CD14-positive monocyte (primary cell): ENCODE measurements at regions not wholly inside any gene's neighbourhood (a gene's known extent, or its start where the extent isn't known, plus 50 kb on each side); places are given as distances from the start of the nearest gene placed in this dataset.
"Not testable (repeated sequence)": the region's sequence is repeated elsewhere in the genome, so short reads cannot be mapped to it uniquely, and the experiment has no call there.

ENCODE experiments used
- DNase-seq, 3 donors: peaks; one replicate each; pipeline ENCODE4 v3.0.0-alpha.2; 2011 to 2022
- H2AFZ ChIP-seq: 2 replicates; pipeline ENCODE4 v1.6.0; 2012; ENCODE audit warnings: mild to moderate bottlenecking, low read depth, low read length, inconsistent platforms; ENCODE audit not compliant: insufficient read depth, poor library complexity, severe bottlenecking
- H3K27ac ChIP-seq, 2 donors: 1 replicate in 1 of 2; 2 replicates in 1 of 2; pipeline ENCODE4 v1.5.1; 2012 to 2013; ENCODE audit warnings: low read length in 2 of 2, control low read depth in 1 of 2, inconsistent platforms in 1 of 2, low read depth in 1 of 2, mild to moderate bottlenecking in 1 of 2
- H3K27me3 ChIP-seq, 2 donors: one replicate each; pipeline versions ENCODE4 v1.6.0 to v1.6.1; 2011 to 2013; ENCODE audit warnings: low read length in 2 of 2; ENCODE audit not compliant: control insufficient read depth in 2 of 2, insufficient read depth in 2 of 2
- H3K36me3 ChIP-seq, 2 donors: replicated peaks in 1 of 2; 1 replicate in 1 of 2; 2 replicates in 1 of 2; pipeline versions ENCODE4 v1.5.1 to v1.6.1; 2012 to 2013; ENCODE audit warnings: low read length in 2 of 2, control low read depth in 1 of 2, inconsistent platforms in 1 of 2, mild to moderate bottlenecking in 1 of 2; ENCODE audit not compliant: insufficient read depth in 2 of 2, control insufficient read depth in 1 of 2
- H3K4me1 ChIP-seq, 2 donors: 1 replicate in 1 of 2; 2 replicates in 1 of 2; pipeline versions ENCODE4 v1.5.1 to v1.6.1; 2012 to 2013; ENCODE audit warnings: low read length in 2 of 2, control low read depth in 1 of 2, inconsistent platforms in 1 of 2, mild to moderate bottlenecking in 1 of 2, moderate library complexity in 1 of 2; ENCODE audit not compliant: insufficient read depth in 2 of 2, control insufficient read depth in 1 of 2
- H3K4me2 ChIP-seq: replicated peaks from 2 replicates; pipeline ENCODE3; 2012; ENCODE audit warnings: low read length, moderate library complexity, mild to moderate bottlenecking; ENCODE audit not compliant: poor library complexity, severe bottlenecking; ENCODE audit errors: extremely low read depth
- H3K4me3 ChIP-seq, 3 experiments: fragments of 200-600 bp in 1 of 3; sonication (generic) in 1 of 3; replicated peaks in 1 of 3; 1 replicate in 2 of 3; 2 replicates in 1 of 3; pipeline ENCODE4 v1.5.1; 2011 to 2013; ENCODE audit warnings: low read length in 3 of 3, mild to moderate bottlenecking in 3 of 3, control low read depth in 2 of 3, low read depth in 2 of 3, inconsistent platforms in 1 of 3, moderate library complexity in 1 of 3
- H3K79me2 ChIP-seq: 2 replicates; pipeline ENCODE4 v1.6.0; 2012; ENCODE audit warnings: mild to moderate bottlenecking, control low read depth, inconsistent platforms, low read length, moderate library complexity; ENCODE audit not compliant: insufficient read depth
- H3K9ac ChIP-seq: 2 replicates; pipeline ENCODE4 v1.6.0; 2017; ENCODE audit warnings: low read length, mild to moderate bottlenecking; ENCODE audit not compliant: insufficient read depth, poor library complexity, severe bottlenecking
- H3K9me3 ChIP-seq, 2 donors: replicated peaks in 1 of 2; 1 replicate in 1 of 2; 2 replicates in 1 of 2; pipeline versions ENCODE4 v1.5.1 to v1.6.1; 2012 to 2013; ENCODE audit warnings: low read length in 2 of 2, control low read depth in 1 of 2; ENCODE audit not compliant: control insufficient read depth in 1 of 2, insufficient read depth in 1 of 2
- H4K20me1 ChIP-seq: 2 replicates; pipeline ENCODE4 v1.6.0; 2012; ENCODE audit warnings: mild to moderate bottlenecking, low read length, control low read depth, moderate library complexity; ENCODE audit not compliant: insufficient read depth
- H3K27ac Mint-ChIP-seq, 7 donors: one replicate each; pipeline ENCODE4 v1.8.0; 2020; ENCODE audit warnings: mild to moderate bottlenecking in 7 of 7, mixed read lengths in 7 of 7, moderate library complexity in 6 of 7, inconsistent platforms in 2 of 7
- H3K27me3 Mint-ChIP-seq, 3 donors: one replicate each; pipeline ENCODE4 v1.8.0; 2021 to 2022; ENCODE audit warnings: low read depth in 3 of 3, mild to moderate bottlenecking in 3 of 3, mixed read lengths in 3 of 3, moderate library complexity in 3 of 3, inconsistent platforms in 1 of 3
- H3K36me3 Mint-ChIP-seq, 2 donors: one replicate each; pipeline ENCODE4 v1.8.0; 2020; ENCODE audit warnings: mixed read lengths in 2 of 2, inconsistent platforms in 1 of 2, mild to moderate bottlenecking in 1 of 2
- H3K4me1 Mint-ChIP-seq: one replicate; pipeline ENCODE4 v1.8.0; 2020; ENCODE audit warnings: mild to moderate bottlenecking, mixed read lengths
- H3K4me3 Mint-ChIP-seq, 2 donors: one replicate each; pipeline ENCODE4 v1.8.0; 2020; ENCODE audit warnings: mild to moderate bottlenecking in 2 of 2, mixed read lengths in 2 of 2, moderate library complexity in 1 of 2
- H3K9me3 Mint-ChIP-seq, 7 donors: one replicate each; pipeline ENCODE4 v1.8.0; 2020 to 2022; ENCODE audit warnings: mixed read lengths in 7 of 7, mild to moderate bottlenecking in 6 of 7, moderate library complexity in 6 of 7, inconsistent platforms in 2 of 7
- CTCF ChIP-seq: fragments of 200-600 bp; IDR thresholded peaks from one replicate; pipeline ENCODE4 v1.8.0; 2022; ENCODE audit warnings: antibody characterized with exemption, mild to moderate bottlenecking
- WGBS: methylation state at CpG from one replicate; pipeline ENCODE4 v1.1.5; 2013; ENCODE audit warnings: missing lambda C conversion rate; ENCODE audit not compliant: insufficient coverage; 5-methylcytosine and 5-hydroxymethylcytosine counted together
- intact Hi-C, 2 donors: fragments of 100-400 bp; cut with micrococcal nuclease; formaldehyde crosslinking; loops; one replicate each; pipeline versions ENCODE4 v1.15.0 to v1.15.1; 2023

DNA sequence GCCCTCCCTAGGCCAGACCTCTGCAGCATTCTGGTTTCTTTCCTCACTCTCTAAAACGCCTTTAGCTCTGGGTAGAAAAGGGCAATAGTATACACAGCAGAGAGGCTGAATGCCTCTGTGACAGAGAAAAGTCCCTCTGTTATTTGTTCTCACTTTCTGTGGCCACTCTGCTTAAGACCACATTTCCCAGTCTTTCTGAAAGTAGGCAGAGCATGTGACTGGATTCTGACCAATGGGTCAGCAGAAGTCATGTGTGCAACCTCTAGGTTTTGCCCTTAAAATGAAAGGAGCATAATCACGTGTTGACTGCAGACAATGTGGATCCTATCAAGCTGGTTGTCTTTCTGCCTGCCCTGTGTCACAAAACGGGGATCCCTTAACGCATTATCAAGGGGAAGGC, 79.7 kb upstream of the MARK1 start:
- Histone ChIP-seq H3K27me3 (no peaks in the 10 kb centered on the region), H2AFZ (no peak overlapping the region), H3K4me3 (no peak overlapping the region), H3K4me2 (no peak overlapping the region), H3K9ac (no peak overlapping the region), H3K4me1 (no peaks in the 10 kb centered on the region), H3K9me3 (no peaks in the 10 kb centered on the region), H3K79me2 (no peaks in the 10 kb centered on the region), H4K20me1 (no peaks in the 10 kb centered on the region), H3K36me3 (no peaks in the 10 kb centered on the region), H3K27ac (no peak overlapping the region)
- no peak overlapping the region for H3K27ac Mint-ChIP-seq
- 84% methylated on average over 3 of the region's 4 CpGs for WGBS
- no peak for TF ChIP-seq CTCF
- H3K4me3 Mint-ChIP-seq = no peak overlapping the region
- H3K9me3 Mint-ChIP-seq = peaks cover 2 to 12% (median 7%) of the 10 kb centered on the region in 7 donors
- intact Hi-C loops = no loop called here
- H3K4me1 Mint-ChIP-seq = no peaks in the 10 kb centered on the region
- no peak for DNase-seq
- H3K36me3 Mint-ChIP-seq = no peaks in the 10 kb centered on the region
- H3K27me3 Mint-ChIP-seq = peaks cover 2 to 9% (median 5%) of the 10 kb centered on the region in 3 donors

GRCh38 chr1:220444586-220444985, 83.3 kb upstream of the MARK1 start:
- H3K36me3 ChIP-seq, H4K20me1 ChIP-seq, H3K9me3 ChIP-seq, H3K27me3 ChIP-seq, H3K27ac ChIP-seq, H3K4me1 ChIP-seq, H3K27ac Mint-ChIP-seq, H3K79me2 ChIP-seq, H3K9ac ChIP-seq, H3K4me3 Mint-ChIP-seq, H3K36me3 Mint-ChIP-seq, H3K4me3 ChIP-seq, H2AFZ ChIP-seq, H3K4me1 Mint-ChIP-seq, H3K27me3 Mint-ChIP-seq, DNase-seq, H3K4me2 ChIP-seq, intact Hi-C loops: not testable (repeated sequence)
- 80% methylated on average over 1 of the region's 3 CpGs for WGBS
- peaks cover 2 to 14% (median 10%) of the 10 kb centered on the region in 7 donors for H3K9me3 Mint-ChIP-seq
